DND-41 (cell line): ENCODE measurements at regions not wholly inside any gene's neighbourhood (a gene's known extent, or its start where the extent isn't known, plus 50 kb on each side); places are given as distances from the start of the nearest gene placed in this dataset.

Source experiments
- EZH2 ChIP-seq: IDR thresholded peaks from 3 replicates; pipeline ENCODE4 v1.6.1; 2012; ENCODE audit warnings: borderline replicate concordance, low read depth, mild to moderate bottlenecking, moderate library complexity, low read length, inconsistent platforms; ENCODE audit not compliant: severe bottlenecking
- TF ChIP-seq, protein P1 (sequence below): IDR thresholded peaks from 2 replicates; pipeline ENCODE4 v1.5.1; 2012; ENCODE audit warnings: borderline replicate concordance, low read length, moderate library complexity, mild to moderate bottlenecking; ENCODE audit not compliant: poor library complexity, severe bottlenecking; ENCODE audit errors: extremely low read depth

DNA sequence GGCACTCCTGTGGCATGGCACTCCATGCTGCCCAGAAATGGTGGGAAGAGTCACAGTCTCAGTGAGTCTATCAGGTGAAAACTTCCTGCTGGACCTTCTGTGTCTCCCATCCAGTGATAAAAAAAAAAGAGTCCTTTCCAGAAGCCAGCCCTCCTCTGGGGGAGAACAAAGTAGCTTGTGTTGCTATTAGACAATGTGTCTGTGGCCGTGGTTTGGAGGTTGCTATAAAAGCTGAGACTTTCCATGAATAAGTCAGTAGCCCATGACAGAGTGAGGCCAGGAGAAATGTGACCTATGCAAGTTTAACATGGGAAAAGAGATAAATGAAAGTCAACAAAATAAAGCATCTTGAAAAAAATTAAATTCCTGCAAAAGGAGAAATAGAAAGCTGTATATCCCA is 250.7 kb upstream of the MON1B start:
- TF ChIP-seq EZH2, result no peak
- TF ChIP-seq, protein P1, sequence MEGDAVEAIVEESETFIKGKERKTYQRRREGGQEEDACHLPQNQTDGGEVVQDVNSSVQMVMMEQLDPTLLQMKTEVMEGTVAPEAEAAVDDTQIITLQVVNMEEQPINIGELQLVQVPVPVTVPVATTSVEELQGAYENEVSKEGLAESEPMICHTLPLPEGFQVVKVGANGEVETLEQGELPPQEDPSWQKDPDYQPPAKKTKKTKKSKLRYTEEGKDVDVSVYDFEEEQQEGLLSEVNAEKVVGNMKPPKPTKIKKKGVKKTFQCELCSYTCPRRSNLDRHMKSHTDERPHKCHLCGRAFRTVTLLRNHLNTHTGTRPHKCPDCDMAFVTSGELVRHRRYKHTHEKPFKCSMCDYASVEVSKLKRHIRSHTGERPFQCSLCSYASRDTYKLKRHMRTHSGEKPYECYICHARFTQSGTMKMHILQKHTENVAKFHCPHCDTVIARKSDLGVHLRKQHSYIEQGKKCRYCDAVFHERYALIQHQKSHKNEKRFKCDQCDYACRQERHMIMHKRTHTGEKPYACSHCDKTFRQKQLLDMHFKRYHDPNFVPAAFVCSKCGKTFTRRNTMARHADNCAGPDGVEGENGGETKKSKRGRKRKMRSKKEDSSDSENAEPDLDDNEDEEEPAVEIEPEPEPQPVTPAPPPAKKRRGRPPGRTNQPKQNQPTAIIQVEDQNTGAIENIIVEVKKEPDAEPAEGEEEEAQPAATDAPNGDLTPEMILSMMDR, result no peak
